HG03378 (cell line): ENCODE measurements at regions not wholly inside any gene's neighbourhood (a gene's known extent, or its start where the extent isn't known, plus 50 kb on each side); places are given as distances from the start of the nearest gene placed in this dataset.

Experiments used
- ATAC-seq: cut with Tn5 transposase; IDR thresholded peaks from one replicate; pipeline ENCODE4 v1.9.1; 2021; ENCODE audit warnings: mild to moderate bottlenecking, moderate library complexity; ENCODE audit not compliant: unreplicated experiment

GRCh38 chr2:21599417-21599816, 475.6 kb downstream of the TDRD15 start:
- no peak for ATAC-seq

GRCh38 chr2:21602789-21603188, 479.0 kb downstream of the TDRD15 start:
- no peak for ATAC-seq

- no peak for ATAC-seq
Observed at GRCh38 chr2:21607572-21607971, 483.8 kb downstream of the TDRD15 start.

- no peak for ATAC-seq
Observed at GRCh38 chr2:21610304-21610703, 486.5 kb downstream of the TDRD15 start.

GRCh38 chr2:21617885-21618434, 494.2 kb downstream of the TDRD15 start:
- no peak for ATAC-seq

- no peak for ATAC-seq
Observed at GRCh38 chr2:21620771-21621170, 497.0 kb downstream of the TDRD15 start.

GRCh38 chr2:21627938-21628337, 504.2 kb downstream of the TDRD15 start:
- no peak for ATAC-seq

- no peak for ATAC-seq
Observed at GRCh38 chr2:21633015-21633414, 509.2 kb downstream of the TDRD15 start.

GRCh38 chr2:21633466-21633865, 509.7 kb downstream of the TDRD15 start:
- ATAC-seq: no peak

- no peak for ATAC-seq
Observed at GRCh38 chr2:21633911-21634310, 510.1 kb downstream of the TDRD15 start.

GRCh38 chr2:21640046-21640445, 516.3 kb downstream of the TDRD15 start:
- no peak for ATAC-seq

GRCh38 chr2:21642647-21643046, 518.9 kb downstream of the TDRD15 start:
- no peak for ATAC-seq

- ATAC-seq: no peak
Observed at GRCh38 chr2:21643180-21643579, 519.4 kb downstream of the TDRD15 start.

GRCh38 chr2:21644266-21644665, 520.5 kb downstream of the TDRD15 start:
- no peak for ATAC-seq

- no peak for ATAC-seq
Observed at GRCh38 chr2:21646345-21646744, 522.6 kb downstream of the TDRD15 start.

GRCh38 chr2:21650569-21650968, 526.8 kb downstream of the TDRD15 start:
- ATAC-seq: no peak

GRCh38 chr2:21655136-21655535, 531.4 kb downstream of the TDRD15 start:
- ATAC-seq: no peak

GRCh38 chr2:21656330-21657075, 532.7 kb downstream of the TDRD15 start:
- no peak for ATAC-seq

- ATAC-seq: no peak
Observed at GRCh38 chr2:21657445-21657844, 533.7 kb downstream of the TDRD15 start.

GRCh38 chr2:21658269-21658668, 534.5 kb downstream of the TDRD15 start:
- ATAC-seq: no peak

GRCh38 chr2:21658907-21659477, 535.2 kb downstream of the TDRD15 start:
- ATAC-seq: no peak

- ATAC-seq: no peak
Observed at GRCh38 chr2:21664083-21664482, 540.3 kb downstream of the TDRD15 start.
